HK-2 (cell line): ENCODE measurements at regions not wholly inside any gene's neighbourhood (a gene's known extent, or its start where the extent isn't known, plus 50 kb on each side); places are given as distances from the start of the nearest gene placed in this dataset.
"Not testable (repeated sequence)": the region's sequence is repeated elsewhere in the genome, so short reads cannot be mapped to it uniquely, and the experiment has no call there.

Experiments
- DNase-seq: peaks from one replicate; pipeline ENCODE4 v3.0.0-alpha.2; 2018; ENCODE audit not compliant: unreplicated experiment

- DNase-seq, result no peak
Observed at GRCh38 chr4:132266374-132266773, 882.7 kb upstream of the PCDH10 start.

- no peak for DNase-seq
Observed at GRCh38 chr4:132267321-132267720, 881.8 kb upstream of the PCDH10 start.

- no peak for DNase-seq
Observed at GRCh38 chr4:132269303-132269990, 879.6 kb upstream of the PCDH10 start.

- no peak for DNase-seq
Observed at GRCh38 chr4:132275583-132276121, 873.4 kb upstream of the PCDH10 start.

- no peak for DNase-seq
Observed at GRCh38 chr4:132276185-132276584, 872.9 kb upstream of the PCDH10 start.

- DNase-seq, result no peak
Observed at GRCh38 chr4:132276989-132277388, 872.1 kb upstream of the PCDH10 start.

- no peak for DNase-seq
Observed at GRCh38 chr4:132281733-132282132, 867.4 kb upstream of the PCDH10 start.

GRCh38 chr4:132284910-132285426, 864.1 kb upstream of the PCDH10 start:
- no peak for DNase-seq

GRCh38 chr4:132297346-132297745, 851.7 kb upstream of the PCDH10 start:
- no peak for DNase-seq

- DNase-seq, result no peak
Observed at GRCh38 chr4:132299841-132300240, 849.3 kb upstream of the PCDH10 start.

GRCh38 chr4:132312521-132312920, 836.6 kb upstream of the PCDH10 start:
- DNase-seq, result no peak

- no peak for DNase-seq
Observed at GRCh38 chr4:132313852-132314251, 835.2 kb upstream of the PCDH10 start.

- DNase-seq, result no peak
Observed at GRCh38 chr4:132316738-132317137, 832.4 kb upstream of the PCDH10 start.

- DNase-seq, result no peak
Observed at GRCh38 chr4:132317923-132318322, 831.2 kb upstream of the PCDH10 start.

- no peak for DNase-seq
Observed at GRCh38 chr4:132328761-132329160, 820.3 kb upstream of the PCDH10 start.

GRCh38 chr4:132330994-132331393, 818.1 kb upstream of the PCDH10 start:
- DNase-seq, result no peak

- DNase-seq, result no peak
Observed at GRCh38 chr4:132332932-132333723, 816.0 kb upstream of the PCDH10 start.

- DNase-seq, result no peak
Observed at GRCh38 chr4:132333724-132334047, 815.4 kb upstream of the PCDH10 start.

- no peak for DNase-seq
Observed at GRCh38 chr4:132334081-132334480, 815.0 kb upstream of the PCDH10 start.

- DNase-seq, result no peak
Observed at GRCh38 chr4:132344924-132345828, 803.9 kb upstream of the PCDH10 start.

- DNase-seq, result no peak
Observed at GRCh38 chr4:132346016-132346415, 803.1 kb upstream of the PCDH10 start.

GRCh38 chr4:132351606-132352005, 797.5 kb upstream of the PCDH10 start:
- not testable (repeated sequence) for DNase-seq
